ENCODE measurements at regions not wholly inside any gene's neighbourhood (a gene's known extent, or its start where the extent isn't known, plus 50 kb on each side); places are given as distances from the start of the nearest gene placed in this dataset.

DNA sequence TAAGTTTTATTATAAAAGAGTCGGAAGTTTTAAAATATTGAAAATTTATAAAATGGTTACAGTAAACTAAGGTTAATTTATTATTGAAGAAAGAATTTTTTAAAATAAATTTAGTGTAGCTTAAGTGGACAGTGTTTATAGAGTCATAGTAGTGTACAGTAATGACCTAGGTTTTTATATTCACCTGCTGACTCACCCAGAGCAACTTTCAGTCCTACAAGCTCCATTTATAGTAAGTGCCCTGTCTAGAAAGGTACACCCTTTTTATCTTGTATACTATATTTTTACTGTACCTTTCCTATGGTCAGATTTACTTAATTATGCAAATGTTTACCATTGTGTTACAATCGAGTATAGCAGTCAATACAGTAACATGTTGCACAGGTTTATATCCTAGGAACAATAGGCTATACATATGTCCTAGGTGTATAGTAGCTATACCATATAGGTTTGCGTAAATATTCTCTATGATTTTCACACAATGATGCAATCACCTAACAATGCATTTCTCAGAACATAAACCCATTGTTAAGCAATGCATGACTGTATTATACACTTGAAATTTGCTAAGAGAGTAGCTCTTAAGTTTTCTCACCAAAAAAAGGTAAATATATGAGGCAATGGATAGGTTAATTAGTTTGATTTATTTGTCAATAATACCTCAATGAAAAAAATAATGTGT, 106.9 kb upstream of the CD96 start:
- TF ChIP-seq, protein P1, sequence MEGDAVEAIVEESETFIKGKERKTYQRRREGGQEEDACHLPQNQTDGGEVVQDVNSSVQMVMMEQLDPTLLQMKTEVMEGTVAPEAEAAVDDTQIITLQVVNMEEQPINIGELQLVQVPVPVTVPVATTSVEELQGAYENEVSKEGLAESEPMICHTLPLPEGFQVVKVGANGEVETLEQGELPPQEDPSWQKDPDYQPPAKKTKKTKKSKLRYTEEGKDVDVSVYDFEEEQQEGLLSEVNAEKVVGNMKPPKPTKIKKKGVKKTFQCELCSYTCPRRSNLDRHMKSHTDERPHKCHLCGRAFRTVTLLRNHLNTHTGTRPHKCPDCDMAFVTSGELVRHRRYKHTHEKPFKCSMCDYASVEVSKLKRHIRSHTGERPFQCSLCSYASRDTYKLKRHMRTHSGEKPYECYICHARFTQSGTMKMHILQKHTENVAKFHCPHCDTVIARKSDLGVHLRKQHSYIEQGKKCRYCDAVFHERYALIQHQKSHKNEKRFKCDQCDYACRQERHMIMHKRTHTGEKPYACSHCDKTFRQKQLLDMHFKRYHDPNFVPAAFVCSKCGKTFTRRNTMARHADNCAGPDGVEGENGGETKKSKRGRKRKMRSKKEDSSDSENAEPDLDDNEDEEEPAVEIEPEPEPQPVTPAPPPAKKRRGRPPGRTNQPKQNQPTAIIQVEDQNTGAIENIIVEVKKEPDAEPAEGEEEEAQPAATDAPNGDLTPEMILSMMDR (conservative IDR thresholded peaks at IDR 0.05; ENCODE audit: low read length), result no peak
- no peak for TF ChIP-seq EZH2phosphoT487 (IDR thresholded peaks at IDR 0.05; ENCODE audit: borderline replicate concordance)

Data from Loucy (cell line).